Right hindlimb (tissue), 1 donor: ENCODE measurements at regions not wholly inside any gene's neighbourhood (a gene's known extent, or its start where the extent isn't known, plus 50 kb on each side); places are given as distances from the start of the nearest gene placed in this dataset.
"Not testable (repeated sequence)": the region's sequence is repeated elsewhere in the genome, so short reads cannot be mapped to it uniquely, and the experiment has no call there.

Experiments
- DNase-seq: peaks from one replicate; pipeline ENCODE4 v3.0.0-alpha.2; 2018

DNA sequence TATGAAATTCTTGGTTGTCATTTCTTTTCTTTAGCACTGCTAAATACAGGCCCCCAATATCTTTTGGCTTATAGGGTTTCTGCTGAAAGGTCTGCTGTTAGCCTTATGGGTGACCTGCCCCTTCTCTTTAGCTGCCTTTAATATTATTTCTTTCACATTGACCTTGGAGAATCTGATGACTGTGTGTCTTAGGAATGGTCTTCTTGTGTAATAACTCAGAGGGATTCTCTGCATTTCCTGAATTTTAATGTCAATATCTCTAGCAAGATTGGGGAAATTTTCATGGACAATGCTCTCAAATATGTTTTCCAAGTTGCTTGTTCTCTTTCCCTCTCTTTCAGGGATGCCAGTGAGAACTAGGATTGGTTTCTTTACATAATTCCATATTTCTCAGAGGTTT is 292.4 kb downstream of the SLC7A11 start:
- no peak for DNase-seq

GRCh38 chr4:137946453-137947174 is 295.5 kb downstream of the SLC7A11 start:
- DNase-seq: no peak

GRCh38 chr4:137942815-137943214 is 299.3 kb downstream of the SLC7A11 start:
- DNase-seq: not testable (repeated sequence)

- not testable (repeated sequence) for DNase-seq
These were observed 300.1 kb downstream of the SLC7A11 start for GRCh38 chr4:137942015-137942515.

- peak; percentile 60 for DNase-seq
These were observed 307.2 kb downstream of the SLC7A11 start for GRCh38 chr4:137934911-137935310.

DNA sequence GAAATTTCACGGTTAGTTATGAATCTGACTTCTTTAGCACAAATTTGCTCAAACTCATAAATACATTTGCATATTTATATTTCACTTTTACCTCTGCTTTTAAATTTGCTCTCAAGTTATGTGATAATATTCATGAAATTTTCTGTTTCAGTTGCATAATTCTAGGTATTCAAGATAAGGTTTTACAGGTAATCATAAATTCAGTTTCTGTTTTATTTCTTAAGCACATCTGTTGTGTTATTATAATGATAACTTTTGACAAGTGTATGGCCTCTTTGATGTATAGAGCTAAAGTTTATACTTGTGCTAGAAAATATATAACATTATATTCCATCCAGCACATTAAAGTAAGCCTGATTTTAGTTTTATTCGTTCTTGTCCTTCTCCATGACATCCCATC is 308.1 kb downstream of the SLC7A11 start:
- no peak for DNase-seq

- DNase-seq: no peak
These were observed 314.2 kb downstream of the SLC7A11 start for GRCh38 chr4:137927972-137928371.

DNA sequence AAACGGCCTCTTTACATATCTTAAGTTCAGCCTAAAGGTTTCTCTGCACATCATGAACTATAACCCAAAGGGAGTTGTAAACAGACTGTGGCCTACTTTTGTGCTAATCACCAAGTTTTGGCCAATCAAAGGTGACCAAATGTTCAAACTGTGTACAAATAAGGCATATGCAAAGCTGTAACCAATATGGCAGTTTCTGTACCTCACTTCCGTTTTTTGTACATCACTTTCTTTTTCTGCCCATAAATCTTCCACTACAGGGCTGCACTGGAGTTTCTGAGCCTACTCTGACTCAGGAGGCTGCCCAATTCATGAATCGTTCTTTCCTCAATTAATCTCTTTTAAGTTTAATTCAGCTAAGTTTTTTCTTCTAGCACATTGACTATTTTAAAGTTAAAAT is 318.7 kb downstream of the SLC7A11 start:
- DNase-seq: no peak

DNA sequence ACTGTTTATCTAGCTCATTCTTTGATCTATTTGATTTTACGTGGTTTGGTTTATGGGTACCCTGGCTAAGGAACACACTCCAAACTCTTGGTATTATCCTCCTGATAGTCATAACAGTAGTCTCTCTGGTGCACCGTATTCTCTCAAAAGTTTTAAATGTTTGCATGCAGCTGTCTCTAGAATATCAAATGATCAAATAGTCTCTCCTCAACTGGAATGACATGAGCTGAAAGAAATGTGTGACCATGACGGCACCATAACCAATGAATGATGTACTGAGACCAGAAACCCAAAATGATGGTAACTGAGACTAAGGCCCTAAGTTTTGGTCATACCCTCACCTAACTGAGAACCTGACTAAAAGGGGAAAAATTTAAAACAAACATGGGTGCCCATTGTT is 319.4 kb downstream of the SLC7A11 start:
- DNase-seq: no peak

GRCh38 chr4:137909529-137910309 is 332.4 kb downstream of the SLC7A11 start:
- no peak for DNase-seq

GRCh38 chr4:137905930-137906329 is 336.2 kb downstream of the SLC7A11 start:
- DNase-seq: no peak

- DNase-seq: no peak
These were observed 341.0 kb downstream of the SLC7A11 start for GRCh38 chr4:137901114-137901513.

GRCh38 chr4:137896221-137896737 is 345.9 kb downstream of the SLC7A11 start:
- DNase-seq: no peak

DNA sequence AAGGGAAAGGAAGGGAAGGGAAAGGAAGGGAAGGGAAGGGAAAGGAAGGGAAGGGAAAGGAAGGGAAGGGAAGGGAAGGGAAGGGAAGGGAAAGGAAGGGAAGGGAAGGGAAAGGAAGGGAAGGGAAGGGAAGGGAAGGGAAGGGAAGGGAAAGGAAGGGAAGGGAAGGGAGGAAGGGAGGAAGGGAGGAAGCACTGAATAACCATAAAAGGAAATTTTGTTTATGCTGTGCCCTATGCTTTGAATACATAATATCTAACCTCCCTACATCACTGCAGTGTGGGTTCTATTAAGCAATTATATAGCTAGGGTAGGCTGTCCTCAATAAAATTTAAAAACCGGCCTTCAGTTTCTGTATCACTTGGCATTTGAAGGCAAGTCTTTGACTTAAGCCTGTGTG is 346.6 kb downstream of the SLC7A11 start:
- DNase-seq: not testable (repeated sequence)

- no peak for DNase-seq
These were observed 350.0 kb downstream of the SLC7A11 start for GRCh38 chr4:137892134-137892533.

- DNase-seq: no peak
These were observed 351.3 kb downstream of the SLC7A11 start for GRCh38 chr4:137890812-137891211.

DNA sequence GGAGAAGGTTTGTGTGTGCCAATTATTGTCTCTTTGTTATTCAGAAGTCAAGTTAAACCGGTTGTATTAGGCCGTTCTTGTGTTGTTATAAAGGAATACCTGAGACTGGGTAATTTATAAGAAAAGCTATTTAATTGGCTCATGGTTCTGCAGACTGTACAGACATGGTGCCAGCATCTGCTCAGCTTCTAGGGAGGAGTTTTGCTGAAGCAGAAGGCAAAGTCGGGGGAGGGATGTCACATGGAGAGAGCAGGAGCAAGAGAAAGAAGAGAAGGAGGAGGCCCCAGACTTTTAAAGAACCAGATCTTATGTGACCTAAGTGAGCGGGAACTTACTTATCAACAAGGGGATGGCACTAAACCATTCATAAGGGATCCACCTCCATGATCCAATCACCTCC is 349.3 kb upstream of the PCDH18 start:
- no peak for DNase-seq

DNA sequence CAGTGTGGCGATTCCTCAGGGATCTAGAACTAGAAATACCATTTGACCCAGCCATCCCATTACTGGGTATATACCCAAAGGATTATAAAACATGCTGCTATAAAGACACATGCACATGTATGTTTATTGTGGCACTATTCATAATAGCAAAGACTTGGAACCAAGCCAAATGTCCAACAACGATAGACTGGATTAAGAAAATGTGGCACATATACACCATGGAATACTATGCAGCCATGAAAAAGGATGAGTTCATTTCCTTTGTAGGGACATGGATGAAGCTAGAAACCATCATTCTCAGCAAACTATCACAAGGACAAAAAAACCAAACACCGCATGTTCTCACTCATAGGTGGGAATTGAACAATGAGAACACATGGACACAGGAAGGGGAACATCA is 335.8 kb upstream of the PCDH18 start:
- DNase-seq: not testable (repeated sequence)

- no peak for DNase-seq
These were observed 334.4 kb upstream of the PCDH18 start for GRCh38 chr4:137866671-137867070.

DNA sequence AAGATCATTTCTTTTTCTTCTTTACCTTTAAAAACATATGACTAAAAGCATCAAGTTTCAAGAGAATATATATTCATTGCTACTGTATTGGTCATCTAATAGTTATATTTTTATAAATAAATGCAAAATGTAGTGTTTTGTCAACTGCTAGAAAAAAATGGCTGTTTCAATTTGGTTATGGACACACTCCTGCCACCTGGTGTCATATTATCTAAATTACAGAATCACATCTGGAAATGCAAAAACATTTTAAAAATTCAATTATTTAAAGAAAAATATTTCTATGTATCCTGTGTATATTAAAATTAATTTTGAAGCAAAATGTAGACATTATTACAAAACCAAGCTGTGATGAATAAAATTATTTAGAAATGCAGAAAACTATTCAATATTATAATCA is 329.4 kb upstream of the PCDH18 start:
- no peak for DNase-seq

DNA sequence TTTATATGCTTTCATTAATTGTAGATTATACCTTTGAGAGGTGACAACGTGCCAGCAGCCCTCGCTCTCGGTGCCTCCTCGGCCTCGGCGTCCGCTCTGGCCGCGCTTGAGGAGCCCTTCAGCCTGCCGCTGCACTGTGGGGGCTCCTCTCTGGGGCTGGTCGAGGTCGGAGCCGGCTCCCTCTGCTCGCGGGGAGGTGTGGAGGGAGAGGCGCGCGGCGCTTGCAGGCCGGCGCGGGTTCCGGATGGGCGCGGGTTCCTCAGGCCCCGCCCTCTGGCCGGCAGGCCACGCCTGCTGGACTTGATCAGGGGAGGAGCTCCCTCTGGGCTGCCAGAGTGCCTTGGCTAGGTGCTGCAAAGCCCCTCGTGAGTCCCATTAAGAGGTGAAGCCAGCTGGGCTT is 321.1 kb upstream of the PCDH18 start:
- DNase-seq: no peak

DNA sequence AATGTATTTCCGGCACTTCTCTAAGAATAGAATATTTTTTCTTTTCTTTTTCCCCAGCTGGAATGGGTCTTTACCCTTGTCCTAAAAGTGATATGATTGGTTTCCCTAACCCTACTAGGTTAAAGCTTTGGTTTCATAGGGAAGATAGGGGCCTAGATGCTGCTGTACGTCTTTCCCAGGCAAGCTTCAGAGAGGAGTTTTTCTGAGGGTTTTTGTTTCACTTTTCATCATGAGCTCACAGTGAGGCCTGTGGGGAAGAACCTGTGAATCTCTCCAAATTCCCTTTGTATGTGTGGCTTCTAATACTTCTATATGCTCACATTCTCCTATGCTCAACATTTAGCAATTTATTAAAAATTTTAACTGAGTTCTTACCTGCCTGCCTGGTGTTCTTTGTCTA is 320.0 kb upstream of the PCDH18 start:
- no peak for DNase-seq

DNA sequence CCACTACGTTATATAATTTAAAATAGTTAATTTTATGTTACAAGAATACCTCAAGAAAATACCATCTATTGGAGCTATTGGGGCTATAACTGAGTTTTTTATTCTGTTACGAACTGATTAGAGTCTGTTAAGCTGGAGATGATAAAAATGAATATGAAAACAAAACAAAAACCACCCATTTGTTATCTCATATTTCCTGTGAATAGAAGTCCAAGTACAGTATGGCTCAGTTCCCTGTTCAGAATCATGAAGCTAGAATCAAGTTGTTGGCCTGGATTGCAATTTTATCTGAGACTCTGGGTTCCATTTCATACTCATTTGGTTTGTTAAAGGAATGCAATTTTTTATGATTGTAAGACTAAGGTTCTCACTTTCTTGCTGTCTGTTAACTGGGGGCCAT is 319.1 kb upstream of the PCDH18 start:
- DNase-seq: no peak

GRCh38 chr4:137827945-137828344 is 295.7 kb upstream of the PCDH18 start:
- DNase-seq: not testable (repeated sequence)
